ENCODE measurements at regions not wholly inside any gene's neighbourhood (a gene's known extent, or its start where the extent isn't known, plus 50 kb on each side); places are given as distances from the start of the nearest gene placed in this dataset.

DNA sequence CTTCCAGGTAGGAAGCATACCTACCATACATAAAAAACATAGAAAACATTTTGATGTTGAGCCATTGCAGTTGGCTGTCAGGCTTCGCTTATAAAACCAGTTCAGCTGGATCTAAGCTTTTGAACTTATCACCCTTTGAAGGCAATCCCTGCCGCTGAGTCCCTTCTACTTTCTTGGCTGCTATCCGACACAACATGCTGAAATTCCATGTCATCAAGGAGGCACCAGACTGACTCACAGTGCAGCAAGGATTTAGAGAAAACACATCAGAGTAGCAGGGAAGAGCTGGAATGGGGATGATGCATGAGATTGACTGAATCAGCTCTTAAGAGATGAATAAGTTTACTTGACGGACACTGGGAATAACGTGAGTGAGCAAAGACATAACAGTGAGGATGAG is 135.0 kb upstream of the MAN1A1 start:
- peak overlapping the region; percentile 1 for H3K4me2 ChIP-seq (ENCODE audit: extremely low read depth, insufficient read depth, low read length)
- no peak overlapping the region for H3K9ac ChIP-seq (ENCODE audit: insufficient read depth, low read length)
- H3K4me1 ChIP-seq (ENCODE audit: control insufficient read depth, extremely low read depth, insufficient read depth, low read length), result peaks cover 5% of the 10 kb centered on the region
- peak; percentile 93 to 94 for DNase-seq (ENCODE audit: low read depth in 2 of 2)
- no peaks in the 10 kb centered on the region for H4K20me1 ChIP-seq (ENCODE audit: control insufficient read depth, extremely low read depth, insufficient read depth, low read length)
- no peaks in the 10 kb centered on the region for H3K36me3 ChIP-seq (ENCODE audit: control insufficient read depth, insufficient read depth, low read length)
- no peaks in the 10 kb centered on the region for H3K79me2 ChIP-seq (ENCODE audit: control insufficient read depth, insufficient read depth, low read length)
- no peak overlapping the region for H2AFZ ChIP-seq (ENCODE audit: low read length)
- H3K4me3 ChIP-seq (replicated peaks in 1 of 4; ENCODE audit: control extremely low read depth in 1 of 4, insufficient read depth in 1 of 4, low read depth in 3 of 4, low read length in 4 of 4), result no peak overlapping the region
- TF ChIP-seq EZH2 (IDR thresholded peaks at IDR 0.05; ENCODE audit: low read length, missing control alignments), result no peak
- TF ChIP-seq, protein P1, sequence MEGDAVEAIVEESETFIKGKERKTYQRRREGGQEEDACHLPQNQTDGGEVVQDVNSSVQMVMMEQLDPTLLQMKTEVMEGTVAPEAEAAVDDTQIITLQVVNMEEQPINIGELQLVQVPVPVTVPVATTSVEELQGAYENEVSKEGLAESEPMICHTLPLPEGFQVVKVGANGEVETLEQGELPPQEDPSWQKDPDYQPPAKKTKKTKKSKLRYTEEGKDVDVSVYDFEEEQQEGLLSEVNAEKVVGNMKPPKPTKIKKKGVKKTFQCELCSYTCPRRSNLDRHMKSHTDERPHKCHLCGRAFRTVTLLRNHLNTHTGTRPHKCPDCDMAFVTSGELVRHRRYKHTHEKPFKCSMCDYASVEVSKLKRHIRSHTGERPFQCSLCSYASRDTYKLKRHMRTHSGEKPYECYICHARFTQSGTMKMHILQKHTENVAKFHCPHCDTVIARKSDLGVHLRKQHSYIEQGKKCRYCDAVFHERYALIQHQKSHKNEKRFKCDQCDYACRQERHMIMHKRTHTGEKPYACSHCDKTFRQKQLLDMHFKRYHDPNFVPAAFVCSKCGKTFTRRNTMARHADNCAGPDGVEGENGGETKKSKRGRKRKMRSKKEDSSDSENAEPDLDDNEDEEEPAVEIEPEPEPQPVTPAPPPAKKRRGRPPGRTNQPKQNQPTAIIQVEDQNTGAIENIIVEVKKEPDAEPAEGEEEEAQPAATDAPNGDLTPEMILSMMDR (conservative IDR thresholded peaks at IDR 0.05 in 1 of 2, IDR thresholded peaks at IDR 0.05 in 1 of 2; ENCODE audit: low read depth in 1 of 2, low read length in 2 of 2), result no peak
- H3K9me3 ChIP-seq (ENCODE audit: control insufficient read depth, insufficient read depth, low read depth, low read length), result no peaks in the 10 kb centered on the region
- H3K27me3 ChIP-seq (ENCODE audit: control insufficient read depth, insufficient read depth, low read length), result no peaks in the 10 kb centered on the region
- no peak overlapping the region for H3K27ac ChIP-seq (ENCODE audit: insufficient read depth, low read length)

DNA sequence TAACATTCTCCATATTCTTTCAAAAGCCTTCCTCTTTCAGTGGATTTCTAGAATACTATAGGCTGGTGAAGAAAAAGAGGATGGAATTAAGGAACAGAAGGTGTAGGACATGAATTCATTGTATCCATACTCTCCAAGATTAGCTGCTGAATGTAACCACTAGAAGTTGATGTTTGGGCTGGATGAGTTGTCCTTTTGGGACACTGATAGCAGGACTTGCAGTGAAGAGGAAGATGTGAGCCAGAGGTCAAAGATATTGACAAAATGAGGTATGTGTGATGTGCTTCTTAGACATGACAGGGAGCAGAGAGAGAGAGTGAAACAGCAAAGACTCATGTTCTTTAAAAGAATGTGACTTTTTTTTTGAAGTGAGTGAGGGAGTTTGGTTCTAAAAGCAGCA is 134.3 kb upstream of the MAN1A1 start:
- no peak overlapping the region for H3K4me3 ChIP-seq (replicated peaks in 1 of 4; ENCODE audit: control extremely low read depth in 1 of 4, insufficient read depth in 1 of 4, low read depth in 3 of 4, low read length in 4 of 4)
- no peak for TF ChIP-seq EZH2 (IDR thresholded peaks at IDR 0.05; ENCODE audit: low read length, missing control alignments)
- TF ChIP-seq, protein P1 (conservative IDR thresholded peaks at IDR 0.05 in 1 of 2, IDR thresholded peaks at IDR 0.05 in 1 of 2; ENCODE audit: low read depth in 1 of 2, low read length in 2 of 2), result no peak
- H3K9ac ChIP-seq (ENCODE audit: insufficient read depth, low read length), result no peak overlapping the region
- no peaks in the 10 kb centered on the region for H3K79me2 ChIP-seq (ENCODE audit: control insufficient read depth, insufficient read depth, low read length)
- H2AFZ ChIP-seq (ENCODE audit: low read length), result no peak overlapping the region
- H4K20me1 ChIP-seq (ENCODE audit: control insufficient read depth, extremely low read depth, insufficient read depth, low read length), result no peaks in the 10 kb centered on the region
- H3K4me1 ChIP-seq (ENCODE audit: control insufficient read depth, extremely low read depth, insufficient read depth, low read length), result peaks cover 5% of the 10 kb centered on the region
- DNase-seq (ENCODE audit: low read depth in 2 of 2), result peak in 1 of 2 donors; percentile 4
- no peaks in the 10 kb centered on the region for H3K36me3 ChIP-seq (ENCODE audit: control insufficient read depth, insufficient read depth, low read length)
- H3K27ac ChIP-seq (ENCODE audit: insufficient read depth, low read length), result no peak overlapping the region
- H3K27me3 ChIP-seq (ENCODE audit: control insufficient read depth, insufficient read depth, low read length), result no peaks in the 10 kb centered on the region
- H3K9me3 ChIP-seq (ENCODE audit: control insufficient read depth, insufficient read depth, low read depth, low read length), result no peaks in the 10 kb centered on the region
- H3K4me2 ChIP-seq (ENCODE audit: extremely low read depth, insufficient read depth, low read length), result peak overlapping the region; percentile 1

DNA sequence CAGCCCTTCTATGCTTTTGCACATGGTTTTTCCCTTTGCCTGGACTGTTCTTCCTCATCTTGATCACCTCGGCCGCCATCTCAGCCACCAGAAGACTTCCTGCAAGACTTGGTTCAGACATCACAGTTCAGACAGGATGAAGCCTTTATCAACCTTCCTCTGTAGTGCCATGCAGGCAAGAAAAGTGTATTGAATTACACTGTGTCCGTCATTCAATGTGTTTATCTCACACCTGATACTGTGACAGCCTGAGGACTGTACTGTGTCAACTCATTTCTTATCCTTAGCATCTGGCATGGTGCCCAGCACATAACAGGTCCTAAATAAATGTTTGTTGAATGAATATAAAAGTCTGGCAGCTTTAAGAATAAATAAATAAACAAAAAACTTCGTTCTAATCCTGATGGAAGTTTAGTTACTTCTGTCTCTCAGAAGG is 133.3 kb upstream of the MAN1A1 start:
- no peak overlapping the region for H3K9ac ChIP-seq (ENCODE audit: insufficient read depth, low read length)
- H3K4me1 ChIP-seq (ENCODE audit: control insufficient read depth, extremely low read depth, insufficient read depth, low read length), result peaks cover 5% of the 10 kb centered on the region
- no peaks in the 10 kb centered on the region for H3K9me3 ChIP-seq (ENCODE audit: control insufficient read depth, insufficient read depth, low read depth, low read length)
- H2AFZ ChIP-seq (ENCODE audit: low read length), result no peak overlapping the region
- H3K4me3 ChIP-seq (replicated peaks in 1 of 4; ENCODE audit: control extremely low read depth in 1 of 4, insufficient read depth in 1 of 4, low read depth in 3 of 4, low read length in 4 of 4), result no peak overlapping the region
- no peak overlapping the region for H3K4me2 ChIP-seq (ENCODE audit: extremely low read depth, insufficient read depth, low read length)
- H3K27ac ChIP-seq (ENCODE audit: insufficient read depth, low read length), result no peak overlapping the region
- no peaks in the 10 kb centered on the region for H4K20me1 ChIP-seq (ENCODE audit: control insufficient read depth, extremely low read depth, insufficient read depth, low read length)
- H3K36me3 ChIP-seq (ENCODE audit: control insufficient read depth, insufficient read depth, low read length), result no peaks in the 10 kb centered on the region
- no peak for DNase-seq (ENCODE audit: low read depth in 2 of 2)
- H3K79me2 ChIP-seq (ENCODE audit: control insufficient read depth, insufficient read depth, low read length), result no peaks in the 10 kb centered on the region
- no peaks in the 10 kb centered on the region for H3K27me3 ChIP-seq (ENCODE audit: control insufficient read depth, insufficient read depth, low read length)
- TF ChIP-seq, protein P1 (conservative IDR thresholded peaks at IDR 0.05 in 1 of 2, IDR thresholded peaks at IDR 0.05 in 1 of 2; ENCODE audit: low read depth in 1 of 2, low read length in 2 of 2), result no peak
- no peak for TF ChIP-seq EZH2 (IDR thresholded peaks at IDR 0.05; ENCODE audit: low read length, missing control alignments)
